BLaER1 treated with 17β-estradiol and CSF1 and Interleukin-3, amounts not matched to agents 10 nM and 100 nM (cell line): ENCODE measurements at regions not wholly inside any gene's neighbourhood (a gene's known extent, or its start where the extent isn't known, plus 50 kb on each side); places are given as distances from the start of the nearest gene placed in this dataset.
A peak's percentile ranks its signal among the peaks of the same experiment; 100 is the strongest.
"Not testable (repeated sequence)": the region's sequence is repeated elsewhere in the genome, so short reads cannot be mapped to it uniquely, and the experiment has no call there.

Source experiments
- H3K27ac ChIP-seq, 11 experiments: shearing (Covaris generic); formaldehyde crosslinking; 2 replicates each; pipeline ENCODE4 v1.8.1; 2022
- H3K27me3 ChIP-seq, 11 experiments: shearing (Covaris generic); formaldehyde crosslinking; 2 replicates each; pipeline ENCODE4 v1.8.1; 2022
- H3K36me3 ChIP-seq, 11 experiments: shearing (Covaris generic); formaldehyde crosslinking; 2 replicates each; pipeline ENCODE4 v1.8.1; 2022
- H3K4me1 ChIP-seq, 10 experiments: shearing (Covaris generic); formaldehyde crosslinking; 2 replicates each; pipeline ENCODE4 v1.8.1; 2022
- H3K4me2 ChIP-seq, 11 experiments: shearing (Covaris generic); formaldehyde crosslinking; 2 replicates each; pipeline ENCODE4 v1.8.1; 2022
- H3K4me3 ChIP-seq, 10 experiments: shearing (Covaris generic); formaldehyde crosslinking; 2 replicates each; pipeline ENCODE4 v1.8.1; 2022
- H3K9ac ChIP-seq, 11 experiments: shearing (Covaris generic); formaldehyde crosslinking; 2 replicates each; pipeline ENCODE4 v1.8.1; 2022
- H3K9me3 ChIP-seq, 11 experiments: shearing (Covaris generic); formaldehyde crosslinking; replicated peaks in 1 of 11; 2 replicates each; pipeline ENCODE4 v1.8.1; 2022
- H4K20me1 ChIP-seq, 11 experiments: shearing (Covaris generic); formaldehyde crosslinking; 2 replicates each; pipeline ENCODE4 v1.8.1; 2022
- Cebpa-rat ChIP-seq, 11 experiments: shearing (Covaris generic); IDR thresholded peaks; 2 replicates each; pipeline ENCODE4 v1.8.1; 2022

DNA sequence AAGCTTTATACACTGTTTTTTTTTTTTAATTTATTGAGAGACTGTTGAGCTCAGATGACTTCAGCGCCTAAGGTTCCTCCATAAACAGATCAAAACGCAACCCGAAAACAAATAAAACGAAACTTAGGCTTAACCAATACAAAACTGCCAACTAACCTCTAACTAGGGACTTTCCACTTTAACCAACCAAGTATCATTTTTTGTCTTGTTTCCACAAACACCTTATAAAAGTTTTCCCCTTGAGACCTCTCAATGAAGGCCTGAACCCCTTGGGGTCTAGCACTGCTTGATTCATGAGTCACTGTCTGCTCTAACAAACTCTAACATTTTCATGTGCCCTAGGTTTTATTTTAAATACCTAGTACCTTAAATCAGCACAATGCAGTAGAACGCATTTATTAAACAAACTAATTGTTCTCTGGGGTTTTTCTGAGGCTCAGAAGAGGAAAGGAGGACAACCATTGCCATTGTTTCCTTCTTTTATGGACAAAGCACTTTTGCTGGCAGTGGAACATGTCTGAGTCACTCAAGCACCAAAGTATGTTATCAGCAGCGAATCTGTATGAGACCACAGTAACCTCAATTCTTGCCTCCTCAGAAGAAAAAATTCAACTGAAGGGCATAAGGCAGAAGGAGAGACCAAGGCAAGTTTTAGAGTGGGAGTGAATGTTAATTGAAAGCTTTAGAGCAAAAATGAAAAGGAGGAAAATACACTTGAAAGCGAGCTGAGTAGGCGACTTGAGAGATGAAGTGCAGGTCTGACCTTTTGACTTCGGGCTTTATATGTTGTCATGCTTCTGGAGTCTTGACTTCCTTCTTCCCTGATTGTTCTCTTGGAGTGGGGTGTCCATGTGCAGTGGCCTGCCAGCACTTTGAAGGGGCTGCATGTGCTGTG, 97.7 kb upstream of the HCN1 start:
- Histone ChIP-seq H3K9me3 (peaks cover 0 to 19% (median 5%) of the 10 kb centered on the region in 11 experiments; a peak in 8 of 22 replicates), H3K36me3 (no peaks in the 10 kb centered on the region), H3K27ac (no peak overlapping the region), H3K27me3 (no peaks in the 10 kb centered on the region), H3K4me1 (peaks cover 0 to 7% (median 0%) of the 10 kb centered on the region in 10 experiments; a peak in 1 of 20 replicates), H3K4me2 (0 out of 22 replicates have a peak overlapping the region, but pooled peaks of 1 of the 11 experiments have one; percentile 3), H3K9ac (no peak overlapping the region), H4K20me1 (no peaks in the 10 kb centered on the region), H3K4me3 (no peak overlapping the region)
- TF ChIP-seq Cebpa-rat (IDR thresholded peaks at IDR 0.05) = no peak

GRCh38 chr5:45779874-45780671, 83.9 kb upstream of the HCN1 start:
- H3K4me2 ChIP-seq = no peak overlapping the region
- no peaks in the 10 kb centered on the region for H4K20me1 ChIP-seq
- no peaks in the 10 kb centered on the region for H3K36me3 ChIP-seq
- H3K9me3 ChIP-seq = no peaks in the 10 kb centered on the region
- no peak overlapping the region for H3K27ac ChIP-seq
- TF ChIP-seq Cebpa-rat (IDR thresholded peaks at IDR 0.05) = no peak
- H3K9ac ChIP-seq = no peak overlapping the region
- H3K4me3 ChIP-seq = no peak overlapping the region
- H3K4me1 ChIP-seq = no peaks in the 10 kb centered on the region
- no peaks in the 10 kb centered on the region for H3K27me3 ChIP-seq

GRCh38 chr5:45774528-45774927, 78.3 kb upstream of the HCN1 start:
- H3K27me3 ChIP-seq = no peaks in the 10 kb centered on the region
- no peaks in the 10 kb centered on the region for H3K9me3 ChIP-seq
- no peak for TF ChIP-seq Cebpa-rat (IDR thresholded peaks at IDR 0.05)
- H3K9ac ChIP-seq = no peak overlapping the region
- no peaks in the 10 kb centered on the region for H3K36me3 ChIP-seq
- no peak overlapping the region for H3K4me3 ChIP-seq
- H3K4me1 ChIP-seq = no peaks in the 10 kb centered on the region
- no peaks in the 10 kb centered on the region for H4K20me1 ChIP-seq
- H3K4me2 ChIP-seq = no peak overlapping the region
- no peak overlapping the region for H3K27ac ChIP-seq

DNA sequence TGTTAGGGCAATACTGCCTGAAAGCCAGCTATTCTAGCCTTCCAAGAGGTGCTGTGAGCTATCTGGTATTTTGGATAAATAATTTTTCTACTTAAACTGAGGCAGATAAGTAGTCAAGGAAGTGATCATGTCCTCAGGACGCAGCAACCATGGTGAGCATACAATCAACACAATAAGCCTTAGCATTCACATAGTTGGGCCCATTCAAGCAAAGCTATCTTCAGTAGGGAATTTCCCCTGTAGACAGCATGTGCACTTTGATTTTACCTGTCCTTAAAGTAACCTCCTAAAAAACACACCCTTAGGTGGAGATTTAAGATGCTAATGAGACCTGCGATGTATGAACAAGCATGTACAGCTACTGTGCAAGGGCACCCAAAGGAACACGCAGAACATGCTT, 76.2 kb upstream of the HCN1 start:
- Histone ChIP-seq H3K36me3 (no peaks in the 10 kb centered on the region), H3K4me1 (no peaks in the 10 kb centered on the region), H3K9ac (no peak overlapping the region), H3K27ac (no peak overlapping the region), H3K4me3 (no peak overlapping the region), H3K27me3 (no peaks in the 10 kb centered on the region), H4K20me1 (no peaks in the 10 kb centered on the region), H3K9me3 (no peaks in the 10 kb centered on the region), H3K4me2 (no peak overlapping the region)
- TF ChIP-seq Cebpa-rat (IDR thresholded peaks at IDR 0.05) = no peak

DNA sequence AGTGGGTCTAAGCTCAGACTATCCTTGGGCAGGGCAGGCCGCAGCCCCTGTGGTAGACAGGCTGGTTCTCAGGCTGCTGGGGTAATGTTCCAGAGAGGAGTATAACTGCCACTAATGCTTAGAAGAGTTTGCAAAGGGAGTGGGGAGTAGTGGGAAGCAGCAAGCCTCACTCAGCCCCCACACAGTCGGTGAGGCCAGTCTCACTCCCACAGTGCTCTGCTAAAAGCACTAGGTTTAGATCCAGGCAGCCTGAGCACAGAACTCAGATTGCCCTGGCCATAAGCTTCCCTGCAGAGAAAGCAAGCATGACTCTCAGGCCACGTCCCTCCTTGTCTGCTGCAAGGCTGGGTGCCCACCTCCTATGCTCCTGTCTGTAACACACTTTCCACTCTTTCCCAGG, 69.4 kb upstream of the HCN1 start:
- no peak overlapping the region for H3K4me2 ChIP-seq
- TF ChIP-seq Cebpa-rat (IDR thresholded peaks at IDR 0.05) = no peak
- no peaks in the 10 kb centered on the region for H3K27me3 ChIP-seq

GRCh38 chr5:45750574-45750973, 54.4 kb upstream of the HCN1 start:
- Histone ChIP-seq H3K36me3 (no peaks in the 10 kb centered on the region), H3K27ac (no peak overlapping the region), H4K20me1 (no peaks in the 10 kb centered on the region), H3K4me3 (no peak overlapping the region), H3K4me1 (no peaks in the 10 kb centered on the region), H3K27me3 (no peaks in the 10 kb centered on the region), H3K9ac (no peak overlapping the region), H3K9me3 (peaks cover 0 to 8% (median 5%) of the 10 kb centered on the region in 11 experiments; a peak in 1 of 22 replicates), H3K4me2 (no peak overlapping the region)
- no peak for TF ChIP-seq Cebpa-rat (IDR thresholded peaks at IDR 0.05)

More for the DNA sequence above, 69.4 kb upstream of the HCN1 start:
- Histone ChIP-seq H3K36me3 (no peaks in the 10 kb centered on the region), H3K4me1 (no peaks in the 10 kb centered on the region), H3K9me3 (peaks cover 0 to 4% (median 0%) of the 10 kb centered on the region in 11 experiments; a peak in 2 of 22 replicates), H3K27ac (no peak overlapping the region), H3K4me3 (no peak overlapping the region), H3K9ac (no peak overlapping the region), H4K20me1 (no peaks in the 10 kb centered on the region)

DNA sequence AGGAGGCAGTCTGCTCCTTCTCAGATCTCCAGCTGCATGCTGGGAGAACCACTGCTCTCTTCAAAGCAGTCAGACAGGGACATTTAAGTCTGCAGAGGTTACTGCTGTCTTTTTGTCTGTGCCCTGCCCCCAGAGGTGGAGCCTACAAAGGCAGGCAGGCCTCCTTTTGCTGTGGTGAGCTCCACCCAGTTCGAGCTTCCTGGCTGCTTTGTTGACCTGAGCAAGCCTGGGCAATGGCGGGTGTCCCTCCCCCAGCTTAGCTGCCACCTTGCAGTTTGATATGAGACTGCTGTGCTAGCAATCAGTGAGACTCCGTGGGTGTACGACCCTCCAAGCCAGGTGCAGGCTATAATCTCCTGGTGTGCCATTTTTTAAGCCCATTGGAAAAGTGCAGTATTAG, 52.3 kb upstream of the HCN1 start:
- not testable (repeated sequence) for H3K9ac ChIP-seq, H3K27me3 ChIP-seq, H3K4me3 ChIP-seq, H4K20me1 ChIP-seq, H3K4me1 ChIP-seq, H3K9me3 ChIP-seq, H3K27ac ChIP-seq, H3K4me2 ChIP-seq, H3K36me3 ChIP-seq
